Body of pancreas (tissue), 4 donors: ENCODE measurements at regions not wholly inside any gene's neighbourhood (a gene's known extent, or its start where the extent isn't known, plus 50 kb on each side); places are given as distances from the start of the nearest gene placed in this dataset.

ENCODE experiments used
- CTCF ChIP-seq, 7 experiments: fragments of 450-650 bp in 4 of 7; fragments of 200-600 bp in 3 of 7; sonication (generic) in 3 of 7; IDR thresholded peaks; one replicate each; pipeline ENCODE4 v1.5.1; 2016 to 2019; ENCODE audit warnings: antibody characterized with exemption in 7 of 7
- POLR2A ChIP-seq, 3 donors: fragments of 450-650 bp; IDR thresholded peaks; one replicate each; pipeline ENCODE4 v1.6.1; 2016; ENCODE audit warnings: antibody characterized with exemption in 3 of 3, mild to moderate bottlenecking in 2 of 3

- no peak for TF ChIP-seq CTCF (IDR thresholded peaks at IDR 0.05)
- no peak for TF ChIP-seq POLR2A (IDR thresholded peaks at IDR 0.05)
Measured at GRCh38 chr18:77397617-77398016, 148.0 kb downstream of the GALR1 start.
